ENCODE measurements at regions not wholly inside any gene's neighbourhood (a gene's known extent, or its start where the extent isn't known, plus 50 kb on each side); places are given as distances from the start of the nearest gene placed in this dataset.
"Not testable (repeated sequence)": the region's sequence is repeated elsewhere in the genome, so short reads cannot be mapped to it uniquely, and the experiment has no call there.

- DNase-seq (ENCODE audit: low read depth), result not testable (repeated sequence)
Measured at GRCh38 chr14:106475214-106475613, 948.8 kb downstream of the TMEM121 start.

GRCh38 chr14:106477600-106477999, 951.2 kb downstream of the TMEM121 start:
- DNase-seq (ENCODE audit: low read depth), result not testable (repeated sequence)

- not testable (repeated sequence) for DNase-seq (ENCODE audit: low read depth)
Measured at GRCh38 chr14:106480287-106480686, 953.9 kb downstream of the TMEM121 start.

GRCh38 chr14:106482213-106482612, 955.8 kb downstream of the TMEM121 start:
- DNase-seq (ENCODE audit: low read depth), result not testable (repeated sequence)

- DNase-seq (ENCODE audit: low read depth), result no peak
Measured at GRCh38 chr14:106487600-106487999, 961.2 kb downstream of the TMEM121 start.

GRCh38 chr14:106488291-106488690, 961.9 kb downstream of the TMEM121 start:
- no peak for DNase-seq (ENCODE audit: low read depth)

GRCh38 chr14:106489112-106489881, 962.9 kb downstream of the TMEM121 start:
- DNase-seq (ENCODE audit: low read depth), result no peak

- no peak for DNase-seq (ENCODE audit: low read depth)
Measured at GRCh38 chr14:106490442-106490841, 964.1 kb downstream of the TMEM121 start.

- no peak for DNase-seq (ENCODE audit: low read depth)
Measured at GRCh38 chr14:106491851-106492250, 965.5 kb downstream of the TMEM121 start.

- DNase-seq (ENCODE audit: low read depth), result no peak
Measured at GRCh38 chr14:106493962-106494823, 967.8 kb downstream of the TMEM121 start.

- no peak for DNase-seq (ENCODE audit: low read depth)
Measured at GRCh38 chr14:106500571-106500970, 974.2 kb downstream of the TMEM121 start.

GRCh38 chr14:106501898-106502297, 975.5 kb downstream of the TMEM121 start:
- DNase-seq (ENCODE audit: low read depth), result no peak

- no peak for DNase-seq (ENCODE audit: low read depth)
Measured at GRCh38 chr14:106505366-106505765, 979.0 kb downstream of the TMEM121 start.

- DNase-seq (ENCODE audit: low read depth), result peak; percentile 42
Measured at GRCh38 chr14:106506881-106507305, 980.5 kb downstream of the TMEM121 start.

- peak; percentile 25 for DNase-seq (ENCODE audit: low read depth)
Measured at GRCh38 chr14:106507354-106507753, 981.0 kb downstream of the TMEM121 start.

GRCh38 chr14:106508216-106508615, 981.8 kb downstream of the TMEM121 start:
- no peak for DNase-seq (ENCODE audit: low read depth)

GRCh38 chr14:106509176-106509575, 982.8 kb downstream of the TMEM121 start:
- no peak for DNase-seq (ENCODE audit: low read depth)

GRCh38 chr14:106509807-106510206, 983.4 kb downstream of the TMEM121 start:
- no peak for DNase-seq (ENCODE audit: low read depth)

- peak; percentile 49 for DNase-seq (ENCODE audit: low read depth)
Measured at GRCh38 chr14:106511006-106511799, 984.8 kb downstream of the TMEM121 start.

GRCh38 chr14:106511800-106512198, 985.4 kb downstream of the TMEM121 start:
- DNase-seq (ENCODE audit: low read depth), result no peak

GRCh38 chr14:106513302-106513701, 986.9 kb downstream of the TMEM121 start:
- no peak for DNase-seq (ENCODE audit: low read depth)
